IPS-15b (cell line): ENCODE measurements at regions not wholly inside any gene's neighbourhood (a gene's known extent, or its start where the extent isn't known, plus 50 kb on each side); places are given as distances from the start of the nearest gene placed in this dataset.
"Not testable (repeated sequence)": the region's sequence is repeated elsewhere in the genome, so short reads cannot be mapped to it uniquely, and the experiment has no call there.

ENCODE experiments used
- H3K27me3 ChIP-seq: one replicate; pipeline ENCODE4 v1.6.1; 2013; ENCODE audit warnings: low read length; ENCODE audit not compliant: control insufficient read depth, insufficient read depth
- H3K36me3 ChIP-seq: one replicate; pipeline ENCODE4 v1.6.1; 2013; ENCODE audit warnings: low read length; ENCODE audit not compliant: control insufficient read depth, insufficient read depth
- H3K4me1 ChIP-seq: one replicate; pipeline ENCODE4 v1.6.1; 2013; ENCODE audit warnings: mild to moderate bottlenecking, low read length; ENCODE audit not compliant: control insufficient read depth, insufficient read depth
- H3K4me3 ChIP-seq: one replicate; pipeline ENCODE4 v1.5.1; 2013; ENCODE audit warnings: low read depth, low read length
- H3K9ac ChIP-seq: one replicate; pipeline ENCODE4 v1.6.1; 2013; ENCODE audit warnings: low read depth, mild to moderate bottlenecking, low read length
- H3K9me3 ChIP-seq: one replicate; pipeline ENCODE4 v1.6.1; 2013; ENCODE audit warnings: mild to moderate bottlenecking, low read length; ENCODE audit not compliant: control insufficient read depth, insufficient read depth

DNA sequence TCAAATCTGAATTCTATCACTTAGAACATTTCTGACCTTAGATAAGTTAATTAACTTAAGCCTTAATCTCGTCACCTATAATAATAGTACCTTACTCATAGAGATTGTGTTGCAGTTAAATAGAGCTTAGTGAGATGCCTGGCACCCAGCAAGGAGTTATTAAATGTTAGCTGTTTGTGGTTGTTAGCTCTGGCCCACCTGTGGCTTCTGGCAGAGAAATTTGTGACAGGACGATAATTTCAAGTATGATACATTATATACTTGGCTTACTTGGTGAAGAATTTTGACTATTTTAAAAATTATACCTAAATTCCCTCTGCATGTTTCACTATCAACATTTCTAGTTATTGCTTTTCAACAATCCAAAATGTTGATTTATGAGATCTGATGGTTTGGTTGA is 102.9 kb upstream of the CEP162 start:
- Histone ChIP-seq H3K27me3 (no peaks in the 10 kb centered on the region), H3K9me3 (no peaks in the 10 kb centered on the region), H3K9ac (no peak overlapping the region), H3K4me1 (no peaks in the 10 kb centered on the region), H3K4me3 (no peak overlapping the region), H3K36me3 (no peaks in the 10 kb centered on the region)

DNA sequence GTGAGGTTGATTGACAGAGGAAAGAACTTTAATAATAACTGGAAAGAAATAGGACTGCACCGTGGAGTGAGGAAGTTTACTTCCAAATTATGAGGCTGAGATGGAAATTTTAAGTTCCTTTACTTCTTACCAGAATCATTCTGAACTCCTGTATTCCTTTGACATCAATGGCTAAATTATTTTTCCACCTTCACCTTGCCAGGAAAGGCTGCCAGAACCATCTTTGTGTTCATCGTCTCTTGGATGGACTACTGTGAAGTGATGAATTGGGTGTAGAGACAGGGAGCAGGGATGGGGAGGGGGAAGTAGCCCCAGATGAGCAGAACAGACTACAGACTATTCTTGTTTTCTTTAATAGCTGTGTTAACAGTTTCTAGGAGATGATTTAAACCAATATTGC is 102.1 kb upstream of the CEP162 start:
- H3K4me3 ChIP-seq = no peak overlapping the region
- no peaks in the 10 kb centered on the region for H3K9me3 ChIP-seq

DNA sequence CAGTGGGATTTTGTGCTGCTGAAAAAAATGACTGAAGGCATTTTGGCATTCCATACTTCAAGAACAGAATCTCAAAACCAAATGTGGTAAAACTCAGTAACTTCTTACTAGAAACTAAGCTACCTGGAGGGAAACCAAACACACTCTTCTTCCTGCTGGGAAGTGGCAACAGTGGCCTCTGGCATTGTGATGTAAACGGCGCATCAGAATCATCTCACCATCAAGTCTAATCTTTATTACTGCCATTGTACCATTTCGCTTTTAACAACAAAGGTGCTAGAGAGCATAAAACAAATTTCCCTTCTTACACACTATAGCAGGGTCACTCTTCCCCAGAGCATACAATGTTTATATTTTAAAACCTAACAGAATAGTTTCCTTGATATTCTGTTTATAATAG is 101.6 kb upstream of the CEP162 start:
- Histone ChIP-seq H3K27me3 (no peaks in the 10 kb centered on the region), H3K36me3 (no peaks in the 10 kb centered on the region), H3K4me1 (no peaks in the 10 kb centered on the region), H3K4me3 (no peak overlapping the region), H3K9me3 (no peaks in the 10 kb centered on the region), H3K9ac (no peak overlapping the region)

More for the DNA sequence above, 102.1 kb upstream of the CEP162 start:
- no peaks in the 10 kb centered on the region for H3K4me1 ChIP-seq
- no peak overlapping the region for H3K9ac ChIP-seq
- no peaks in the 10 kb centered on the region for H3K27me3 ChIP-seq
- H3K36me3 ChIP-seq = no peaks in the 10 kb centered on the region

DNA sequence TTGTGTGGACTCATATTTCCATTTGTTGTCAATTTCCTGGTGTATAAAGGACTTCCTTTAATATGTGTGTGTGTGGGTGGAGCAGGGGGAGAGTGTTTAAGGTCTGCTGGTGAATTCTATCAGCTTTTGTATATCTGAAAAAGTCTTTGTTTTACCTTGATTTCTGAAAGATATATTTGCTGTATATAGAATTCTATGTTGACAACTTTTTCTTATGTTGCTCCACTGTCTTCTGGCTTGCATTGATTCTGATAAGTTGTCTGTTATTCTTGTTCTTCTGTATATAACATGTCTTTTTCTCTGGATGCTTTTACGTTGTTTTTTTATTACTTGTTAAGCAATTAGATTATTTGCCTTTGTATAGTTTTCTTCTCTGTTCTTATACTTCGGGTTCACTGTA is 90.0 kb upstream of the CEP162 start:
- H3K36me3 ChIP-seq = no peaks in the 10 kb centered on the region
- no peaks in the 10 kb centered on the region for H3K4me1 ChIP-seq
- H3K4me3 ChIP-seq = no peak overlapping the region
- H3K9ac ChIP-seq = no peak overlapping the region
- H3K9me3 ChIP-seq = no peaks in the 10 kb centered on the region
- no peaks in the 10 kb centered on the region for H3K27me3 ChIP-seq

DNA sequence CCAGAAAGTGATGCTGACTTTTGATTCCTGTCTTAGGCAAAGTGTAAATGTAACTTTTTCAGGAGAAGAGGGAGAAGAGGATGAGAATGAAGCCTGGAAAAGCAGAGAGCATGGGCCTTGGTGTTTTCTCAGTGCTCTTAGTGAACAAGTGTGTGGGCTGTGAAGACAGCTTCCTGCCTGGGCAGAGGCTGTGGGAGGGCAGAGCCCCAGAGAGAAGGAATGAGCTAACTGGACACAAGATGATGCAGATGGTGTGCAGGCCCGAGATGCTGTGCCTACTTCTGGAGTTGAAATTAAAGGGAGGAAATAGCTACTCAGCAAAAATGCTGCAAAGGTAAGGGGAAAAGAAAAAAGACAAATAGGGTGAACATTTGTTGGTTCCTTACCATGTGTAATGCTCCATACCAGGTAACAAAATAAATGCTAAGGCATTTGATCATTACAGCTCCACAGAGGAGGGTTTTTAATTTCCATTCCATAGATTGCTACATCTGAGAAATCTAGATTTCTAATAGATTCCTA is 87.0 kb upstream of the CEP162 start:
- Histone ChIP-seq H3K36me3 (no peaks in the 10 kb centered on the region), H3K9ac (no peak overlapping the region), H3K4me1 (no peaks in the 10 kb centered on the region), H3K27me3 (no peaks in the 10 kb centered on the region), H3K4me3 (no peak overlapping the region), H3K9me3 (no peaks in the 10 kb centered on the region)

DNA sequence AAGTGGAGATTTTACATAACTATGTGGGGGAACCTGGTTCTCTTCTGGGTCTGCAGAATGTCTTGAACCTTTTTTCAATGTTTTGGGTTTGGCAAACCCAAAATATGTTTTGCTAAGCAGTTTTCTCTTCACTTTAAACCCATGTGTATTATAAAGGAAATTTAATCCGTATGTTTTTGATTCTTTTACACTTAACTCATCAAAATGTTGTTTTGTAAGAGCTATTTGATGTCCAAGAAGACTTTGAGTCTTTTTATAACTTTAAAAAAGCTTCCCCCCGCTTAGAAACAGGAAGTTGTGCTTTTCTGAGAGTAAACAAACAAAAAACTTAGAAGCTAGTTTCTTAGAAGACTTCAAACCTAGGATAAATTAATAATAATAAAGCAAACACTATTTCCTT is 81.9 kb upstream of the CEP162 start:
- H3K27me3 ChIP-seq = no peaks in the 10 kb centered on the region
- H3K4me1 ChIP-seq = no peaks in the 10 kb centered on the region
- H3K4me3 ChIP-seq = no peak overlapping the region
- H3K9ac ChIP-seq = no peak overlapping the region
- no peaks in the 10 kb centered on the region for H3K9me3 ChIP-seq
- no peaks in the 10 kb centered on the region for H3K36me3 ChIP-seq

DNA sequence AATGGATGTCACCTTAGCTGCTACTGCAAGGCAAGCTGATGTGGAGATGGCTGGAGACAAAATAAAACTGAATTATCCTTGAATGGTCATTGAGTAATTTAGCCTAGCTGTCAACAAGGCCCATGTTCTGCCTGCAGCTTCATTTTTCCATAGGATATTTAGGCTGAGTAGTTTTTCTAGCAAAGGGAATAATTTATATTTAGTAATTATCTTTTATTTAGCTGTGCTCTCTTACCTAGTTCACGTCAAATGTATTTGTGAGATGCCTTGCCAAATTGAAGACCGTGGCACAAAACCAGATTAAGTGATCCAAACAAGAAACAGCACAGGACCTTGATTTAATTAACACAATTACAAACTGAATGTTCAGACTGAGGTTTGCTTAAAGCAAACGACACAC is 77.4 kb upstream of the CEP162 start:
- Histone ChIP-seq H3K4me1 (no peaks in the 10 kb centered on the region), H3K36me3 (no peaks in the 10 kb centered on the region), H3K9me3 (no peaks in the 10 kb centered on the region), H3K4me3 (no peak overlapping the region), H3K9ac (no peak overlapping the region), H3K27me3 (no peaks in the 10 kb centered on the region)

DNA sequence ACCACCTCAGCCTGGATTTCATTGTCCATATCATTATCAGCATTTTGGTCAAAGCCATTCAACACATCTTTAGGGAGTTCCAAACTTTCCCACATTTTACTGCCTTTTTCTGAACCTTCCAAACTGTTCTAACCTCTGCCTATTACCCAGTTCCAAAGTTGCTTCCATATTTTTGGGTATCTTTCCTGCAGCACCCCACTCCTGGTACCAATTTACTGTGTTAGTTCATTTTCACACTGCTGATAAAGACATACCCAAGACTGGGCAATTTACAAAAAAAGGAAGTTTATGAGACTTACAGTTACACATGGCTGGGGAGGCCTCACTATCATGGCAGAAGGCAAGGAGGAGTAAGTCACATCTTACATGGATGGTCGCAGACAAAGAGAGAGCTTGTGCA is 63.6 kb upstream of the CEP162 start:
- not testable (repeated sequence) for H3K27me3 ChIP-seq, H3K4me1 ChIP-seq, H3K9ac ChIP-seq, H3K4me3 ChIP-seq, H3K9me3 ChIP-seq, H3K36me3 ChIP-seq

DNA sequence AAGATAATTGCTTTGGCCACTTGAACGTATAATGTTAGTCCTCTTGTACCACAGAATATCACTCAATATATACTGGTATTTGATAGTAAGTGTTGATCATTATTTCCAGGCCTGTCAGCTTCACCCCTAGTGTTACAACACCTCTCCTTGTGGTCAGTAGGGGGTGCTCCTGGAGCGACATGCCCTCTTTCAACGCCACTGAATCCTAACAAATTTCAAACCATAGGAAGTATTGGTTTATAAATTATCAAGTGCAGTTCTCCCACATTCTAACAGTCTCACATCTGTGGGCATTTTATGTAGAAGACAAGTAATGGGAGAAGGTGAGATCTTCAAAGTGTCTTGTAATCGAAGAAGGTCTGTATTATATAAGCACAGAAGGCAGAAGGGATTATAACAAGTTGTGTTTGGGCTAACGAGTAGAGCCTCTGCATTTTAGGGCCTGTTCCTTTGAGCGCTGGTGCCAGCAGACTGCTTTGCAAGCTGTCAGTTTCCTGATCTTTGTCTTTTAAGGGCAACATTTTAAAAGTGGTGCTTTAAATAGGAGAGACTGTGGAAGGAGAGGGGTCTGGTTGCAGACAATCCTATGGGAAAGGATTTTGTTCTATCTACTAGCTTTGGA is 57.1 kb upstream of the CEP162 start:
- Histone ChIP-seq H3K4me1 (no peaks in the 10 kb centered on the region), H3K9me3 (no peaks in the 10 kb centered on the region), H3K27me3 (no peaks in the 10 kb centered on the region), H3K9ac (no peak overlapping the region), H3K4me3 (no peak overlapping the region), H3K36me3 (no peaks in the 10 kb centered on the region)

DNA sequence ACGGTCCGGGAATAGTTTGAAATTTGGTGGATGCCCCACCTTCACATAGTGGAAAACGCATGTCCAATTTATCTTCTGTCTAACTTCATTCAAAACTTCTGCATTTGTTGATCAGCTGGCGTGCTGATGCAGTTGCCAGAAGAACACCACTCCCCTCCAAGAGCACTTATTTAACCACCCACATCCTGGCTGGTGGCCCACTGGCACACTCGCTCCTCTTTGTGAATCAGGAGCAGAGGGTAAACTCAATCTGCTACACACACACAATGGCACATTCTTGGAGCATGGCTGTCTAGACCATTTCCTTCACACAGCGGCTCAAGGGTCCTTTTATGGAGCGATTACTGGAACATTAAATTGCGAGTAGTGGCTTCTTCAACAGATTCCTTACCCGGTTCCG is 55.1 kb upstream of the CEP162 start:
- Histone ChIP-seq H3K27me3 (no peaks in the 10 kb centered on the region), H3K9ac (no peak overlapping the region), H3K4me1 (no peaks in the 10 kb centered on the region), H3K36me3 (no peaks in the 10 kb centered on the region), H3K4me3 (no peak overlapping the region), H3K9me3 (no peaks in the 10 kb centered on the region)

DNA sequence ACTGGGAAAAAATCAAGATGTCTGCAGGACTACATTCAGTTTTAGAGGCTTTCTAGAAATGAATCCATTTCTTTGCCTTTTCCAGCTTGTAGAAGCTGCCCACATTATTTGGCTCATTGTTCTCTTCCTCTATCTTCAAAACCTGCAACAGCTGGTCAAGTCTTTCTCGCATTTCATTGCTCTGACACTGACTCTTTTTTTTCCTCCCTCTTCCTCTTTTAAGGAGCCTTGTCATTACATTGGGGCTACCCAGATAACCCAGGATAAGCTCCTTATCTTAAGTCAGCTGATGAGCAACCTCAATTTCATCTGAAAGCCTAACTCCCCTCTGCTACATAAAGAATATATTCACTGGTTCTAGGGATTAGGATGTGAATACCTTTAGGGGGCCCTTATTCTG is 53.2 kb upstream of the CEP162 start:
- no peaks in the 10 kb centered on the region for H3K36me3 ChIP-seq

DNA sequence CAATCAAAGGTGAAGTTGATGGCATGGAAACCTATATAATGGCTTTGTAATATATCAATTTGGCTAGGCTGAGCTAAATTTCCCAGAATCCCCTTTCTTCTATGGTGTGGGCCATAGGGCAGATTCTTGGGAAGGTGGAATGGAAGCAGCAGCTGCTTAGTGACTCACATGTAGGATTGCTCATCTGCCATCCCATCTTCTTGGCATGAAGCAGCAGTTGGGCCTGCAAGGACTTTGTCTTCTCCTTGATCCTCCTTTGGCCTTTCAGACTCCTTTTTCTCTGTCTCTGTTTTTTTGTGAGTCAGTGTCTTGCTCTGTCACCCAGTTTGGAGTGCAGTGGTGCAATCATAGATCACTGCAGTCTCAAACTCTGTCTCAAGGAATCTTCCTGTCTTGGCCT is 52.6 kb upstream of the CEP162 start:
- H3K4me3 ChIP-seq = no peak overlapping the region
- H3K4me1 ChIP-seq = no peaks in the 10 kb centered on the region
- no peaks in the 10 kb centered on the region for H3K27me3 ChIP-seq
- no peaks in the 10 kb centered on the region for H3K36me3 ChIP-seq
- no peak overlapping the region for H3K9ac ChIP-seq
- H3K9me3 ChIP-seq = no peaks in the 10 kb centered on the region

More for the DNA sequence above, 53.2 kb upstream of the CEP162 start:
- Histone ChIP-seq H3K9me3 (no peaks in the 10 kb centered on the region), H3K27me3 (no peaks in the 10 kb centered on the region), H3K4me3 (no peak overlapping the region), H3K4me1 (no peaks in the 10 kb centered on the region), H3K9ac (no peak overlapping the region)
